Lung (tissue), 11 donors: ENCODE measurements at regions not wholly inside any gene's neighbourhood (a gene's known extent, or its start where the extent isn't known, plus 50 kb on each side); places are given as distances from the start of the nearest gene placed in this dataset.

Experiments used
- ATAC-seq: fragments of 200-7000 bp; cut with Tn5 transposase; one replicate; pipeline ENCODE4 v1.9.1; 2020; ENCODE audit warnings: moderate number of reproducible peaks; ENCODE audit not compliant: insufficient read depth, low FRiP score
- DNase-seq, 3 donors: peaks; one replicate each; pipeline ENCODE4 v3.0.0-alpha.2; 2013 to 2017
- H3K27ac ChIP-seq, 2 donors: one replicate each; pipeline ENCODE4 v1.5.1; 2013; ENCODE audit warnings: mild to moderate bottlenecking in 2 of 2, moderate library complexity in 2 of 2, control low read depth in 1 of 2, inconsistent platforms in 1 of 2, low read depth in 1 of 2, low read length in 1 of 2
- H3K27me3 ChIP-seq, 3 donors: one replicate each; pipeline ENCODE4 v1.5.1; 2013; ENCODE audit warnings: low read length in 2 of 3; ENCODE audit not compliant: control insufficient read depth in 3 of 3, insufficient read depth in 3 of 3
- H3K36me3 ChIP-seq, 4 donors: one replicate each; pipeline ENCODE4 v1.5.1; 2013; ENCODE audit warnings: low read length in 4 of 4, mild to moderate bottlenecking in 1 of 4, moderate library complexity in 1 of 4; ENCODE audit not compliant: control insufficient read depth in 4 of 4, insufficient read depth in 4 of 4
- H3K4me1 ChIP-seq, 5 donors: one replicate each; pipeline ENCODE4 v1.5.1; 2013; ENCODE audit warnings: low read length in 5 of 5, mild to moderate bottlenecking in 2 of 5, moderate library complexity in 1 of 5; ENCODE audit not compliant: control insufficient read depth in 5 of 5, insufficient read depth in 5 of 5
- H3K4me3 ChIP-seq: one replicate; pipeline ENCODE4 v1.5.1; 2013; ENCODE audit warnings: mild to moderate bottlenecking, control low read depth, moderate library complexity
- H3K9ac ChIP-seq, 2 donors: one replicate each; pipeline ENCODE4 v1.5.1; 2013; ENCODE audit warnings: low read length in 2 of 2, control low read depth in 1 of 2; ENCODE audit not compliant: insufficient read depth in 1 of 2
- H3K9me3 ChIP-seq, 4 donors: one replicate each; pipeline ENCODE4 v1.5.1; 2013; ENCODE audit warnings: low read length in 3 of 4, mild to moderate bottlenecking in 1 of 4, moderate library complexity in 1 of 4; ENCODE audit not compliant: control insufficient read depth in 4 of 4, insufficient read depth in 3 of 4
- WGBS, 2 donors: extraction: QIAGEN DNeasy Blood & Tissue Kit; methylation state at CpG; one replicate each; pipeline ENCODE4 v1.1.7; 2013; 5-methylcytosine and 5-hydroxymethylcytosine counted together
- TF ChIP-seq, protein P1 (sequence below): IDR thresholded peaks from 2 replicates; pipeline ENCODE4 v1.5.1; 2012; ENCODE audit warnings: mild to moderate bottlenecking; ENCODE audit errors: control extremely low read depth, extremely low read depth
- donor health status: control.
- donor health status: control.
- donor health status: Bipolar disorder and iron deficiency.
- donor health status: healthy.
- donor health status: DM: yes; HTN: yes; CAD: no.

- no peak overlapping the region for H3K27ac ChIP-seq
- no peak for DNase-seq
- H3K36me3 ChIP-seq, result no peaks in the 10 kb centered on the region
- TF ChIP-seq, protein P1, sequence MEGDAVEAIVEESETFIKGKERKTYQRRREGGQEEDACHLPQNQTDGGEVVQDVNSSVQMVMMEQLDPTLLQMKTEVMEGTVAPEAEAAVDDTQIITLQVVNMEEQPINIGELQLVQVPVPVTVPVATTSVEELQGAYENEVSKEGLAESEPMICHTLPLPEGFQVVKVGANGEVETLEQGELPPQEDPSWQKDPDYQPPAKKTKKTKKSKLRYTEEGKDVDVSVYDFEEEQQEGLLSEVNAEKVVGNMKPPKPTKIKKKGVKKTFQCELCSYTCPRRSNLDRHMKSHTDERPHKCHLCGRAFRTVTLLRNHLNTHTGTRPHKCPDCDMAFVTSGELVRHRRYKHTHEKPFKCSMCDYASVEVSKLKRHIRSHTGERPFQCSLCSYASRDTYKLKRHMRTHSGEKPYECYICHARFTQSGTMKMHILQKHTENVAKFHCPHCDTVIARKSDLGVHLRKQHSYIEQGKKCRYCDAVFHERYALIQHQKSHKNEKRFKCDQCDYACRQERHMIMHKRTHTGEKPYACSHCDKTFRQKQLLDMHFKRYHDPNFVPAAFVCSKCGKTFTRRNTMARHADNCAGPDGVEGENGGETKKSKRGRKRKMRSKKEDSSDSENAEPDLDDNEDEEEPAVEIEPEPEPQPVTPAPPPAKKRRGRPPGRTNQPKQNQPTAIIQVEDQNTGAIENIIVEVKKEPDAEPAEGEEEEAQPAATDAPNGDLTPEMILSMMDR, result no peak
- WGBS, 2 donors, result 75 to 79% methylated on average over 3 of the region's 3 CpGs
- ATAC-seq, result no peak
- peaks cover 0 to 19% (median 0%) of the 10 kb centered on the region in 5 donors for H3K4me1 ChIP-seq
- H3K27me3 ChIP-seq, result no peaks in the 10 kb centered on the region
- no peaks in the 10 kb centered on the region for H3K9me3 ChIP-seq
- H3K4me3 ChIP-seq, result no peak overlapping the region
- no peak overlapping the region for H3K9ac ChIP-seq
Measured at GRCh38 chr10:64506963-64507362, 985.8 kb downstream of the REEP3 start.

DNA sequence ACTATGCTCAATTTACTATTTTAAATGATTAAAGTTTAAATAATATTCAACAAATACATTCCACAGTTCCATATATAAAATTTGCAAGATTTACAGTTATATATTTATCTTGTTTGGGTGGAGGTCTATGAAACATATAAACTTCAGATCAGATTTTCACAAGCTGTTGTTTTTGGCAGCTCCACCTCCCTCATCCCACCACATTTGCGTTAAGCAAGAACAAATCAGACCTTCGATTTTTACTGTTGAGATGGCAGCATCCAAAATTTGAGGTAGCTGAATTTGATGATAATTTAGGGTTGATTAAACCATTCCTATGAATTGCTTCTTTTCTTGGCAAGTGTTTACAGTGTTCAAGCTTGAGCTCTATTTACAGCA, 986.4 kb downstream of the REEP3 start:
- DNase-seq, result no peak

GRCh38 chr10:64508029-64508661, 986.9 kb downstream of the REEP3 start:
- H3K36me3 ChIP-seq, result no peaks in the 10 kb centered on the region
- TF ChIP-seq, protein P1, result no peak
- WGBS, 2 donors, result 14 to 15% methylated on average over 2 of the region's 2 CpGs
- no peak overlapping the region for H3K27ac ChIP-seq
- no peaks in the 10 kb centered on the region for H3K27me3 ChIP-seq
- DNase-seq (peak; percentile 71 to 96 (median 94)), ATAC-seq (no peak)
- H3K9me3 ChIP-seq, result no peaks in the 10 kb centered on the region
- H3K4me3 ChIP-seq, result no peak overlapping the region
- H3K9ac ChIP-seq, result no peak overlapping the region
- H3K4me1 ChIP-seq, result peaks cover 0 to 15% (median 0%) of the 10 kb centered on the region in 5 donors

More for the DNA sequence above, 986.4 kb downstream of the REEP3 start:
- ATAC-seq, result no peak
- no peaks in the 10 kb centered on the region for H3K36me3 ChIP-seq
- no peak overlapping the region for H3K27ac ChIP-seq
- 41 to 49% methylated on average over 2 of the region's 2 CpGs for WGBS, 2 donors
- H3K4me1 ChIP-seq, result peaks cover 0 to 17% (median 0%) of the 10 kb centered on the region in 5 donors
- H3K9me3 ChIP-seq, result no peaks in the 10 kb centered on the region
- H3K9ac ChIP-seq, result no peak overlapping the region
- no peak overlapping the region for H3K4me3 ChIP-seq
- TF ChIP-seq, protein P1, result no peak
- no peaks in the 10 kb centered on the region for H3K27me3 ChIP-seq
